MCF 10A (cell line): ENCODE measurements at regions not wholly inside any gene's neighbourhood (a gene's known extent, or its start where the extent isn't known, plus 50 kb on each side); places are given as distances from the start of the nearest gene placed in this dataset.

ENCODE experiments used
- BruUV-seq: library from RNA; stranded (reverse); fragments of 400-500 nt; replicated peaks from 2 replicates; lab custom pipeline; 2021; lab: Mats Ljungman, UMichigan
- CTCF ChIA-PET: fragments of 300-600 bp; sonication (Branson Sonifier 250); formaldehyde crosslinking; extraction: SDS; loops from one replicate; lab custom pipeline; 2021; ENCODE audit warnings: antibody characterized with exemption, inconsistent platforms; lab: Yijun Ruan, JAX
- POLR2A ChIA-PET: fragments of 300-600, 350-650 bp; sonication (Branson Sonifier 250); formaldehyde crosslinking; extraction: SDS; loops from one replicate; lab custom pipeline; 2020; ENCODE audit warnings: antibody characterized with exemption, inconsistent platforms; lab: Yijun Ruan, JAX
- DNase-seq: peaks from one replicate; pipeline ENCODE4 v3.0.0-alpha.2; 2018; ENCODE audit not compliant: unreplicated experiment
- H3K27ac Mint-ChIP-seq: one replicate; pipeline ENCODE4 v1.8.0; 2022; ENCODE audit warnings: mild to moderate bottlenecking, low read depth, mixed read lengths; ENCODE audit not compliant: unreplicated experiment
- H3K27me3 Mint-ChIP-seq: one replicate; pipeline ENCODE4 v1.8.0; 2022; ENCODE audit warnings: mixed read lengths; ENCODE audit not compliant: insufficient read depth, unreplicated experiment
- H3K36me3 Mint-ChIP-seq: one replicate; pipeline ENCODE4 v1.8.0; 2022; ENCODE audit warnings: mild to moderate bottlenecking, moderate library complexity, mixed read lengths; ENCODE audit not compliant: insufficient read depth, unreplicated experiment
- H3K4me1 Mint-ChIP-seq: one replicate; pipeline ENCODE4 v1.8.0; 2022; ENCODE audit warnings: mixed read lengths; ENCODE audit not compliant: insufficient read depth, unreplicated experiment
- H3K4me3 Mint-ChIP-seq: one replicate; pipeline ENCODE4 v1.8.0; 2022; ENCODE audit warnings: mild to moderate bottlenecking, moderate library complexity, mixed read lengths; ENCODE audit not compliant: unreplicated experiment
- H3K9me3 Mint-ChIP-seq: one replicate; pipeline ENCODE4 v1.8.0; 2022; ENCODE audit warnings: mixed read lengths; ENCODE audit not compliant: unreplicated experiment
- intact Hi-C: fragments of 100-400 bp; cut with micrococcal nuclease; formaldehyde crosslinking; loops from 2 replicates; pipeline ENCODE4 v1.14.1; 2022
- TF ChIP-seq, protein P1 (sequence below): fragments of 200-600 bp; IDR thresholded peaks from one replicate; pipeline ENCODE4 v1.8.0; 2022; ENCODE audit warnings: antibody characterized with exemption, mild to moderate bottlenecking; ENCODE audit not compliant: unreplicated experiment

DNA sequence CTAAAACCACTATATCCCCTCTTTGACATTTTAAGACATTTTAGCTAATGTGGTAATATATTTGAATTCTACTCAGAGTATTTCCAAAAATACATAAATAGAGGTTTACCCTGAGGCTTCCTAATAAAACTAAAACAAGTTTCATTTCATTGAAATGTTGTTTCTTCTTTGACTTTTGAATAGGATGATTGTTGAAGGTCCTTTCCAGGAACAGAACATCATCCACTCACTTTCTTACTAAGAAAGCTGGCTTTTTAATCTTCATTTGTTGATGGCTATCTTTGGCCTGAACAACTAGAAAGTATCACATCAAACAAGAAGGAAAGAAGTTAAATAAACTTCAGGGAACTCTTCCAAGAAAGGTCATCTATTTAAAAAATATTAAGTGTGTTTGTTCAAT, 169.7 kb downstream of the RAP2B start:
- no TSS peak for BruUV-seq
- no peaks in the 10 kb centered on the region for H3K36me3 Mint-ChIP-seq
- CTCF ChIA-PET = interaction anchor here (1.1 kb wide), 1 partner anchor 41 kb away, joined by 4 read pairs; no protein-coding TSS in a partner anchor

DNA sequence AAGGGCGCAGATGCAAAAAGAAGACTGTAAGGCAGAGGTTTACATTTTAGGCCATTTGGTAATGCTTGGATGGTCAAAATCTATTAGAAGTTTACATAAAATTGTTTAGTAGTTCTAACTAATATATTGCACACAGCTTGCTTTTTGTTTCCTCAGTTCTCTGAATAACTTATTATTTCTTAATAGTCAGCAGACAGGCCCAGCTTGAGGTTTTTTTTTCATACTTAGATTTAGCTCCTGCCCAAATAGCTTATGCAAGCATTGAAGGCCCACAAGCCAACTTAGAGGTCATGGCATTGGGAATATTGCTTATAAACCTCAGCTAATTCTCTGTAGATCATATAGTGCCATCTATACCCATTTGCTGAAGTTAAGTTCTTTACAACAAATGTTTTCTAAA, 172.5 kb downstream of the RAP2B start:
- Mint-ChIP-seq H3K4me3 (no peak overlapping the region), H3K27ac (no peak overlapping the region), H3K4me1 (no peaks in the 10 kb centered on the region), H3K9me3 (no peaks in the 10 kb centered on the region), H3K36me3 (no peaks in the 10 kb centered on the region), H3K27me3 (no peaks in the 10 kb centered on the region)
- intact Hi-C loops = no loop called here
- TF ChIP-seq, protein P1, sequence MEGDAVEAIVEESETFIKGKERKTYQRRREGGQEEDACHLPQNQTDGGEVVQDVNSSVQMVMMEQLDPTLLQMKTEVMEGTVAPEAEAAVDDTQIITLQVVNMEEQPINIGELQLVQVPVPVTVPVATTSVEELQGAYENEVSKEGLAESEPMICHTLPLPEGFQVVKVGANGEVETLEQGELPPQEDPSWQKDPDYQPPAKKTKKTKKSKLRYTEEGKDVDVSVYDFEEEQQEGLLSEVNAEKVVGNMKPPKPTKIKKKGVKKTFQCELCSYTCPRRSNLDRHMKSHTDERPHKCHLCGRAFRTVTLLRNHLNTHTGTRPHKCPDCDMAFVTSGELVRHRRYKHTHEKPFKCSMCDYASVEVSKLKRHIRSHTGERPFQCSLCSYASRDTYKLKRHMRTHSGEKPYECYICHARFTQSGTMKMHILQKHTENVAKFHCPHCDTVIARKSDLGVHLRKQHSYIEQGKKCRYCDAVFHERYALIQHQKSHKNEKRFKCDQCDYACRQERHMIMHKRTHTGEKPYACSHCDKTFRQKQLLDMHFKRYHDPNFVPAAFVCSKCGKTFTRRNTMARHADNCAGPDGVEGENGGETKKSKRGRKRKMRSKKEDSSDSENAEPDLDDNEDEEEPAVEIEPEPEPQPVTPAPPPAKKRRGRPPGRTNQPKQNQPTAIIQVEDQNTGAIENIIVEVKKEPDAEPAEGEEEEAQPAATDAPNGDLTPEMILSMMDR = no peak
- POLR2A ChIA-PET = interaction anchor here (0.8 kb wide), 1 partner anchor 42 kb away, joined by 6 read pairs; no protein-coding TSS in a partner anchor
- CTCF ChIA-PET = no interaction called here
- no peak for DNase-seq
- BruUV-seq = no TSS peak

More for the DNA sequence above, 169.7 kb downstream of the RAP2B start:
- Mint-ChIP-seq H3K4me1 (no peaks in the 10 kb centered on the region), H3K27me3 (no peaks in the 10 kb centered on the region), H3K4me3 (no peak overlapping the region), H3K27ac (no peak overlapping the region), H3K9me3 (no peaks in the 10 kb centered on the region)
- no peak for DNase-seq
- intact Hi-C loops = no loop called here
- TF ChIP-seq, protein P1 = no peak
- POLR2A ChIA-PET = interaction anchor here (1.2 kb wide), 1 partner anchor 171 kb away, joined by 3 read pairs; no protein-coding TSS in a partner anchor

- CTCF ChIA-PET = no interaction called here
- Mint-ChIP-seq H3K27ac (no peak overlapping the region), H3K4me3 (no peak overlapping the region), H3K36me3 (no peaks in the 10 kb centered on the region), H3K9me3 (no peaks in the 10 kb centered on the region), H3K27me3 (no peaks in the 10 kb centered on the region), H3K4me1 (no peaks in the 10 kb centered on the region)
- intact Hi-C loops = loop anchor here (5.0 kb wide), 1 partner anchor 150 kb away; no protein-coding TSS in a partner anchor
- POLR2A ChIA-PET = no interaction called here
- TF ChIP-seq, protein P1 = no peak
- no peak for DNase-seq
- no TSS peak for BruUV-seq
Observed at GRCh38 chr3:153337369-153337768, 175.3 kb downstream of the RAP2B start.

DNA sequence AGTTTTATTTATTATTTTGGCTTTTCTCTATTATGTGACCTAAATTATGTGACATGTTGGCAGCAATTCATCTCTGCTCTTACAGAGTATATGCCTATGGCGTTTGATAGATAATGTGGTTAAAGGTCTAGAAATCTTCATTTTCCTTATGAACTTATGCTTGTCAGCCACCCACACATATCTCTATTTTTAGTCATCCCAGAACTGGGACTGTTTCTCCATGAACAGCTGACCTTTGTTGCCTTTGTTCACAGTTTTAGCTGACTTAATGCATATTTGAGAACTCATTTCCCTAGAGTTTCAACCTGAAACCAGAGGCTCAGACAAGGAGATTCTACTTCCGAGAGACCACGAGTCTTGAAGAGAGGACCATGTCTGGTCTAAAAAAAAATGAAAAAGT, 176.5 kb downstream of the RAP2B start:
- POLR2A ChIA-PET = no interaction called here
- CTCF ChIA-PET = no interaction called here
- TF ChIP-seq, protein P1 = no peak
- H3K27ac Mint-ChIP-seq = no peak overlapping the region
- H3K27me3 Mint-ChIP-seq = no peaks in the 10 kb centered on the region
- no peaks in the 10 kb centered on the region for H3K4me1 Mint-ChIP-seq
- no TSS peak for BruUV-seq
- no peak overlapping the region for H3K4me3 Mint-ChIP-seq
- intact Hi-C loops = loop anchor here (5.0 kb wide), 1 partner anchor 149 kb away; no protein-coding TSS in a partner anchor
- DNase-seq = peak; percentile 3
- H3K9me3 Mint-ChIP-seq = no peaks in the 10 kb centered on the region
- H3K36me3 Mint-ChIP-seq = no peaks in the 10 kb centered on the region
